NCI-H2171 treated with DMSO at 0.1 percent for 48 hours (cell line): ENCODE measurements at regions not wholly inside any gene's neighbourhood (a gene's known extent, or its start where the extent isn't known, plus 50 kb on each side); places are given as distances from the start of the nearest gene placed in this dataset.
"Not testable (repeated sequence)": the region's sequence is repeated elsewhere in the genome, so short reads cannot be mapped to it uniquely, and the experiment has no call there.

Experiments
- DNase-seq: peaks from one replicate; lab custom pipeline; 2025; lab: John Stamatoyannopoulos, UW

GRCh38 chr6:76843054-76843822, 620.1 kb downstream of the HTR1B start:
- no peak for DNase-seq

DNA sequence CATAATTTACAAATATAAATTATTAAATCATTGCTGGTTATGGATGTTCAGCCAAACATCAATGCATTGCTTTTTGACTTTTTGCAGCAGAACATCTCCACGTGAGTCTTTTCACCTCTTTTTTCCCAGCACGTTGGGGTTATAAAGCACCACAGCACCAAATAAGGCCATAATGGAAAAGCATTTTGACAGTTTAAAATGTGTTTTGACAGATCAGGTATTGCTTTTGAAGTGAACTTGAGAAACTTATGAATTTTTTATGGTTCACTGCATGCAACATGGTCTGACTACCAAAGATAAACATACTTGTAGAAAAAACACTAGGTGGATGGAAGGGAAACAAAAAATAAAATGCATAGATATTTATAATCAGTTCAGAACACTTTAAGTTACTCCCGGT, 622.4 kb downstream of the HTR1B start:
- no peak for DNase-seq

DNA sequence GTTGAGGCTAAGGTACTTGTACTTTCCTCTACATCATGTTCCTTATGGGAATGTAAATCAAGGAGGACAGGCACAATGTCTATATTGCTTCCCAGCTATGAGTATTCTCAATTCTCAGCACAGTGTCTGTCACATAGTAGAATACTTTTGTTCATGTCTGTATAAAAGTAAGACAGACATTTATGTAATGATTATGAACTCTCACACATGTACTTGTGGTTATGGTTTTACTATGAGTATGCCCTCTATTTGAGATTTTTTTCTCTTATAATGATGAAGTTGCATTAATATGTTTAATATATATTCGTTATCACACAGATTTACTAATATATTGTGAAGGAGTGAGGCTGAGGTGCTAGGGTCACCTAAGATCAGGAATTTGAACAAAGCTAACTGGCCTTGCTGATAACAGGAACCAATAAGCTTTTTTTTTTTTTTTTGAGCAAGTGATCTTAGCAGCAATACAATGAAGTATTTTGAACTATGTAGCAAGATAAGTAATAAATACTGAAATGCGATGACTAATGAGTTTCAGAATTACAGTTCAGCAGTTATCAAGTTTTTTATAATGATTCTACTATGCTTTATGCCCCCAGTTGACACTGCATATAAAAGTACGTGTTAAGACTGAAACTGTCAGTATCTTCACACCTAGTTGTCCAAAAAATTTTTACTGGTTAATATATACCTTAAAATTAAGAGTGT, 623.1 kb downstream of the HTR1B start:
- DNase-seq, result no peak

DNA sequence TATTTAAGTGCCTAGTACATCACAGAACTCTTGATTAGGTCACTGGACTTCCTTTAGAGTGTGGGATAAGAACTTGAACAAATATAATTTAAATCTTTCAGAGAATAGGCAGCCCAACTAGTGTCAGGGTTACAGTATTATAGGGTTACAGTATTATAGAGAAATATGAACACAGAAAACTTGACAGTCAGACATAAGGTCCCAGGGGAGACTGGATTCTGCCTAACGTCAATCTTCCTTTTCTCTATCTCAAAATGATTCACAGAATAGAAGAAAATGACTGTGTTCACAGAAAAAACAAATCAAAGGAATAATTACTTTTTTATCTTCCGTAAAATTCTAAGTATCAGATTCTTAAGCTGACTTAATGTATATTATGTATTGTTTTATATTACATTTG, 623.8 kb downstream of the HTR1B start:
- DNase-seq, result no peak

DNA sequence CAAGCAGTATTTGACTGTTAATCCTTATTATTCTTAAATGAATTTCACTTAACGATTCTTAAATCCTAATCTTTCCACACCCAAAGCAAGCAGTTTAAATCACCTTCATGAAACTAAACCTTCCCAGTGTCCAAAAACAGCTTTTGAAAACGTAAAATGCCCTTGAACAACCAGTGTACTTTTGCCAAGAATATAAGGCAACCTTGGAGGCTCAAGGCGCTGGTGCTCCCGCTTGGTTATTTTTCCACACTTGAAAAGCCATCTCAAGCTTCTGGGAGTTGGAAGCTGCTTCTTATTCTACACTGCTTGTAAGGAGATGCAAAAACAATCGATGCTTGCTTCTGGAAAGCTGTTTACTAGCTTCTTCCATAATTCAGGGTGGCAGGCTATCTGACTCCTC, 625.7 kb downstream of the HTR1B start:
- no peak for DNase-seq

DNA sequence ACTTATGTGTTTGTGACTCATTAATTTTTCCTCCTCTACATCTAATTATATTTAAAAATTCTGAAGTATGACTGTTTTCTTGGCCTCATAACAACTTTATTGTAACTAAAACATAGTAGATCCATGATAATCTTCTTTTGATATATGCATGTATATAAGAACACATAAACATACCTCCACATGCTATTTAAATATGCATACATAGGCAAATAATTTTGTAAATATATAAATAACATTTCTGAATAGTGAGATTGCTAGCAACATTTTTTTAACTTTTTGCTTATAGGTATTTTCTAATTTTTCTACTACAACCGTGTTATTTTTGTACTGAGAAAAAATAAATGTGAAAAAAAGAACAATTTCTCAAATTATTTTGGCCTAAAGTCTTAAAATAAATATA, 627.6 kb downstream of the HTR1B start:
- DNase-seq, result no peak

DNA sequence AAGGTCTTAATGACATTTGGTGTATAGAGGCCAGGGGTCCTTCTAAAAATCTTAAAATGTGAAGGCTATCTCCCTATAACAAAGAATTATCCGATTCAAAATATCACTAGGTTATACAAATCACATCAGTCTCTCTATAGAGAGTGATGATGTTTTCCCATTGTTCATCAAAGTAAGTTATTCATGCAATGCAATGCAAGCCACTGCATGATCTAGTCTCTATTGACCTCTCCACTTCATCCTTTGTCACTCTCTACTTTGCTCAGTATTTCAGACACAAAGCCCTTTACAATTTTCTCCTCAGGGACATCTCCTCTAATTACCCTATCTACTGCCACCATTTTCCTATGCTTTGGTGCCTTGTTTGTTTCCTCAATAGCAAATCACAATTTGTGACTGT, 628.0 kb downstream of the HTR1B start:
- no peak for DNase-seq

DNA sequence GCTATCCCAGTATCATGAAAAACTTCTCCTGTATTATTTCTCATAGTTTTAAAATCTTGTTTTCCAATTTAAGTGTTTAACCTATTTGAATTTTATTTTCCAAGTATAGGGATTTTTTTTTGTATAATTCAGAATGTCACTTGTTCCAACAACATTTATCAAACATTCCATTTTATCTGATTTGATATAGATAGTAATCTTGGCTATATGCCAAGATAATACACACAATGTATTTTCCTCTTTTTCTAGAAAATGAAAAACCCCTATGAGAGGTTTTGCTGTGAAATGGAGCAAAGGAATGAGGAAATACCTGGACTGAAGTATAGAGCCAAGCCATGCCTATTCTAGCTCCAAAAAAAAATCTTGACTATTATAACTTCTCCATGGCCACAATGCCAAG, 628.9 kb downstream of the HTR1B start:
- DNase-seq, result no peak

- no peak for DNase-seq
Measured at GRCh38 chr6:76831299-76831698, 632.0 kb downstream of the HTR1B start.

DNA sequence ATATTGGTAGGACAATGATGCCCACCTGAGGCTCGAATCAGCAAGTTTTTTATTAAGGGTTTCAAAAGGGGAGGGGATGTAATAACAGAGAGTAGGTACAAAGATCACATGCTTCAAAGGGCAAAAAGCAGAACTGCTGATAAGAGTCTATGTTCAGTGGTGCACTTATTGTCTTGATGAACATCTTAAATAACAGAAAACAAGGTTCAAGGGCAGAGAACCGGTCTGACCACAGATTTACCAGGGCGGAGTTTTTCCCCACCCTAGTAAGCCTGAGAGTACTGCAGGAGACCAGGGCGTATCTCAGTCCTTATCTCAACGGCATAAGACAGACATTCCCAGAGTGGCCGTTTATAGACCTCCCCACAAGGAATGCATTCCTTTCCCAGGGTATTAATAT, 639.7 kb downstream of the HTR1B start:
- not testable (repeated sequence) for DNase-seq

- no peak for DNase-seq
Measured at GRCh38 chr6:76818451-76818850, 644.8 kb downstream of the HTR1B start.

DNA sequence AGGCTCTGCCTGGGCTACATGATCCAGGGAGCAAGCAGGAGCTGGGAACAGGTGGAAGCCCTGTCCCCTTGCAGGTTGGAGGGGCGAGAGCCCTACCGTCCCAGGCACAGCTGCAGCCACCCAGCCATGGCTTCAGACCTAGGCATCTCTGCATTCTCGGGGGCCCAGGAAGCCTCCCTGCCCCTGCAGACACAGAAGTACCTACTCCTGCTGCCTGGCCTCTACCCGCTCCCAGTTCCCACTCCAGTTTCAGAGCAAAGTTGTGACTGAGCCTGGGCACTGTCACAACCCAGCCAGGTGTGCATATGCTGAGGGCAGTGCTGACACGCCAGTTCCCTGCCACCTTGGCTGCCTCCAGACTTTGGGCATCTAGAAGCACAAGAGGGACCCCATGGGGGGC, 645.9 kb downstream of the HTR1B start:
- DNase-seq, result no peak

DNA sequence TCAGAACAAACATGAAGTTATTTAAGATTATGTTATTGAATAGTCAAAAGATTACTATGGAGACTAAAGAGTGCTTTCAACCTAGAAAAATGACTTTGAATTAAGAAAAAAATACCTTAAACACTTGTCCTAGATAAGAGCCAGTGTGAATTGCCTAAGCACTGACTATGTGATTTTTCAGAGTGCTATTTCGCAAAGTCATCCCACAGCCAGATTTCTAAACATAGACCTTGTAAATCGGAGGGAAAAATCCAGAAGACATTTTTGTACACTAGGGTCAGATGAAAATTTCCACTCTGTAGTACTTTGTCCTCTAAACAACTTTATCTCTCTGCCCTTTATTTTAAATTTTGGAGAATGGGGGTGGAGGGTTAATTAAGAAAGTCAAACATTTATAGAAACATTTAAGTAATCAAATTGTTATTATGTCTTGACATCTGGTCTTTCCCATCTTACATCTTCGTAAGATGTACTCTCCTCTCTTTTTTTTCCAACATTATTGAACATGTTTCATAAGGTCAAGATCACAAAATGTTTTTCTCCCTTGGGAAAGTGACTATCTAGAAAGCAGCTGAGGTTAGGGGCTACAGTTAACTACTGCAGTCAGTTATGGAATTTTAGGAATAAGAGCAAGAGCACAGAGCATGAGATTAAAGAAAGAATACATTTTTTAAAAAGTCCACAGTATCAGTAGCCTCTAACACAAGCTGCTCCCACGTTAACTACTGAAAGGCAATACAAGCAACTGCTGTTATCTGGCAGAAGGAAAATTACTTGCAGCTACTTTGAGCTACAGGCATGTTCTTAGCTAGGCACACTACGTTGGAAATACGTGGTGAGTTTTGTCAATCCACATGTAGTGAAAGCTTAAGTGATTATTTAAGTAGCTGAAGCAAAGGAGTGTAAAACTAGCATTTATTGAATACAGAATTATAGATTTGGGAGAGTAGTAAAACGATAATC, 648.5 kb downstream of the HTR1B start:
- DNase-seq, result no peak

- DNase-seq, result no peak
Measured at GRCh38 chr6:76810286-76810685, 653.0 kb downstream of the HTR1B start.

DNA sequence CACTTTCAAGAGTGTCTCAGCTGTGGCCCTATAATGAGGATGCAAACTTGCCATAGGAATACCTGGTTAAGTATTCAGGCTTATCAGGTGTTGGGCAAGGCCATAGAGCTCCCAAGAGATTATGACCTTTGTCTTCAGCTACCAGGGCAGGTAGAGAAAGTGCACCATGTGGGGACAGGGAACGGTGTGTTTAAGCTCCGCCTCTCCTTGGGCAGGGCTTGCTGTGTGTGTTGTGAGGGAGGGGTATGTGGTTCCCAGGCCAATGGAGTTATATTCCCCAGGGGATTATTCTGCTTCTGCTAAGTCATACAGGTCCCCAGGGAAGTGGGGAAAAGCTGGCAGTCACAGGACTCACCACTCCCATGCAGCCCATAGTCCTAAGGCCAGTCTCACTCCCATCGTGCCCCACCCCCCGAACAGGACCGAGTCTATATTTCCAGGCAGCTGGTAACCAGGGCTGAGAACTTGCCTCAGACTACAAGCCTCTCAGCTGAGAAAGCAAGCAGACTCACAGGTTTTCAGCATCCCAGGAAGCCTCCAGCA, 660.2 kb downstream of the HTR1B start:
- no peak for DNase-seq

DNA sequence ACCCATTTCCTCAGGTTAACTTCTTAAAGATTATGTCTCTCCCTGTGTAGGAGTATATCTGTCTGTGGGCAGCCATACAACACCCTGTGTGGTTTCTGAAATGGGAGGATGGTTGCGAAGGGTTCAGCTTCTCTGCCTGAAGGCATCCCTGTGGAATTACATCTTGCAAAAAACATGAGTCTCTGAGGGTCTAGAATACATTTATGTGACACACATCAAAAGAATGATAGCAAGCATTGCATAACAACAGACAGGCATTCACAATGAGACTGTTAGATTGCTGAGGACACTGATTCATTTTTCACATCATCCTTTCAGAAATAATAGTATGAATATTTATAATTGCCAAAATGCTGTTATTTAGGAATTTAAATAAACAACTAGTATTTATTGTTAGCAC, 670.9 kb downstream of the HTR1B start:
- no peak for DNase-seq

- no peak for DNase-seq
Measured at GRCh38 chr6:76790881-76791280, 672.4 kb downstream of the HTR1B start.

DNA sequence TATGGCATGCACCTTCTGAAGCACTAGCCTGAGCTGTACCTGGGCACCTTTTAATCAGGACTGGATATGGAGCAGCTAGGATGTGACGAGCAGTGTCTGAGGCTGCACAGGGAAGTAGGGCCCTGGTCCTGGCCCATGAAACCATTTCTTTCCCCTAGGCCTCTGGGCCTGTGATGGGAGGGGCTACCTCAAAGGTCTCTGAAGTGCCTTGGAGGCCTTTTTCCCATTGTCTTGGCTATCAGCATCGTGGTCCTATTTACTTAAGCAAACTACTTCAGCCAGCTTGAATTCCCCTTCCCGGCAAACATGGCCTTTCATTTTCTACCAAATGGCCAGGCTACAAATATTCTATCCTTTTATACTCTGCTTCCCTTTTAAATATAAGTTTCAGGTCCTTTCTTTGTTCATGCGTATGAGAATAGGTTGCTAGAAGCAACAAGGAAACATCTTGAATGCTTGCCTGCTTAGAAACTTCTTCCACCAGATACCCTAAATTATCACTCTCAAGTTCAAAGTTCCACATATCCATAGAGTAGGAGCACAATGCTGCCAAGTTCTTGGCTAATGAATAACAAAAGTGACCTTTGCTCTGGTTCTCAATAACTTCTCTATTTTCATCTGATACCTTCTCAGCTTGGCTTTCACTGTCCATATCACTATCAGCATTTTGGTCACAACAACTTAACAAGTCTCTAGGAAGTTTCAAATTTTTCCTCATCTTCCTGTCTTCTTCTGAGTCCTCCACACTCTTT, 673.1 kb downstream of the HTR1B start:
- DNase-seq, result no peak

DNA sequence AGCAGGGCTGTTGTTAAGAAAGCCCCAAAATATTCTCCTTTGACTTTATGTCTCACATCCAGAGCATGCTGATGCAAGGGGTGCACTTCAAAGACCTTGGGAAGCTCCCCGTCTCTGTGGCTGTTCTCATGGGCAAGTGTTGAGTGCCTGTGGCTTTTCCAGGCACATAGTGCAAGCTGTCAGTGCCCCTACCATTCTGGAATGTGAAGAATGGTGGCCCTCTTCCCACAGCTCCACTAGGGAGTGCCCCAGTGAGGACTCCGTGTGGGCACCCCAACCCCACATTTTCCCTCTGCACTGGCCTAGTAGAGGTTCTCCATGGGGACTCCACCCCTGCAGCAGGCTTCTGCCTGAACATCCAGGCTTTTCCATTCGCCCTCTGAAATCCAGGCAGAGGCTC, 673.7 kb downstream of the HTR1B start:
- no peak for DNase-seq

DNA sequence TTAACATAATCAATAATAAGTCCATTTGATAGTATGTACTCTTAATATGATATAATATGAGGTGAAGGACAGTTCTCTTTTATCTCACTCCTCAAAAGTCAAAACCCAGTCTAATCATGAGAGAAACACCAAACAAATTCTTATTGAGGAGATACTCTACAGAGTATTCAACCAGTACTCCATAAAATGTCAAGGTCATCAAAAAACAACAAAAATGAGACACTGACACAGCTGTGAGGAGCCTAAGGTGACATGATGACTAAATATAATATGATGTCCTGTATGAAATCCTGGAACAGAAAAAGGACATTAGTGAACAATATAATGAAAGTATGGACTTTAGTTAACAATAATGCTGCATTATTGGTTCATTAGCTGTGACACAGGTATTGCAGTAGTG, 675.1 kb downstream of the HTR1B start:
- no peak for DNase-seq

DNA sequence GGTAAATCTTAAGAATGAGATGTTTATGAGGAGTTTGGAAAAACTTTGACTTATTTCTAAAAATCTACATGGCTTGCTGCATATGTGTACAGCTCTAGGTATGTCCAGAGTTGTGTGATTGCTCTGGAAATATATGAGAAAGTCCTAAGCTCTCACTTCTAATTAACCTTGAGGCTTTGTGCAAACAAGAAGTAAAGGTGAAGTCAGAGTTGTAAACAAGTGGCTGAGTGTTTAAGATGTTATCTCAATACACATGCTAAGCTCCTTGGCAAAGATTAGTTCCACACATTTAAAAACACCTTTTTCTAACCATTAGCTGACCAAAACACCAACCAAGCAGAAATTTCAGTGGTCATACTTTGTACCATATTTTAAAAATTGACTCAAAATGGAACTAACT, 684.2 kb downstream of the HTR1B start:
- DNase-seq, result no peak

DNA sequence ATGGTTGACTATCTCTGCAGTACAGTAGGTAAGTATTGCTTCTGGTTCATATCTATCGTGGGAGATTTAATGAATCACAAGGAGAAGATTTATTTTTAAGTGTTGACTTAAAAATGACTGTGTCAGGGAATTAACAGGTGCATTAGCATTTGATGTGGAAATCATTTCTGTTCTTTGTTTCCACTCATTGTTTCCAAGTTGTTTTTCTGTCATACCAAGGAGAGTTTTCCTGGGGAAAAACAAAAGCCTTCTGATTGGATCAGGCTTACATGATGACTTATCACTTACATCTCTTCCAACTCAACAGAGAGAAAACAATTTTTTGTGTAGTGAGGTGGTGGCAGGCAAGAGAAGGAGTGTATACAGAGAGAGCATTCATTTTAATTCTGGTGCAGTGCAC, 686.4 kb downstream of the HTR1B start:
- DNase-seq, result no peak
